Cardiac muscle cell (in vitro differentiated cells and primary cell): ENCODE measurements at regions not wholly inside any gene's neighbourhood (a gene's known extent, or its start where the extent isn't known, plus 50 kb on each side); places are given as distances from the start of the nearest gene placed in this dataset.

Experiments
- DNase-seq, 2 donors: peaks; one replicate each; pipeline versions ENCODE4 v3.0.0 to v3.0.0-alpha.2; 2010 to 2017; ENCODE audit warnings: low read depth in 1 of 2, low spot score in 1 of 2
- H3K27ac ChIP-seq: fragments of 200-600 bp; sonication (generic); 2 replicates; pipeline ENCODE4 v1.5.1; 2016
- H3K27me3 ChIP-seq: fragments of 200-600 bp; sonication (generic); 2 replicates; pipeline ENCODE4 v1.6.0; 2016; ENCODE audit warnings: control low read depth
- H3K36me3 ChIP-seq: fragments of 200-600 bp; sonication (generic); 2 replicates; pipeline ENCODE4 v1.5.1; 2016; ENCODE audit warnings: control low read depth
- H3K4me1 ChIP-seq: fragments of 200-600 bp; sonication (generic); 2 replicates; pipeline ENCODE4 v1.8.1; 2017; ENCODE audit warnings: low read depth, mild to moderate bottlenecking, mixed run types
- H3K4me3 ChIP-seq: fragments of 200-600 bp; sonication (generic); 2 replicates; pipeline ENCODE4 v1.5.1; 2016; ENCODE audit warnings: mild to moderate bottlenecking
- H3K9me3 ChIP-seq: fragments of 200-600 bp; sonication (generic); 2 replicates; pipeline ENCODE4 v1.5.1; 2017; ENCODE audit warnings: low read depth, mild to moderate bottlenecking, control low read depth
- TF ChIP-seq, protein P1 (sequence below): IDR thresholded peaks from 2 replicates; pipeline ENCODE4 v1.5.1; 2012; ENCODE audit warnings: low read depth, mild to moderate bottlenecking, low read length

DNA sequence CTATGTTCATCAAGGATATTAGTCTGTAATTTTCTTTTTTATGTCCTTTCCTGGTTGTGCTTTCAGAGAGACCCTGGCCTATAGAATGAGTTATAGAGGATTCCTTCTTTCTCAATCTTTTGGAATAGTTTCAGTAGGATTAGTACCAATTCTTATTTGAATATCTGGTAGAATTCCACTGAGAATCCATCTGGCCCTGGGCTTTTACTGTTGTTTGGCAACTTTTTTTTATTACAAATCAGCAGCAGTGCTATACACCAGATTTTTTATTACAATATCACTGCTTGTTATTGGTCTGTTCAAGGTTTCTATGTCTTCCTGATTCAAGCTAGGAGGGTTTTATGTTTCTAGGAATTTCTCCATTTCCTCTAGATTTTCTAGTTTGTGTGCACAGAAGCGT is 50.0 kb upstream of the NRSN1 start:
- Histone ChIP-seq H3K4me3 (no peak overlapping the region), H3K9me3 (no peaks in the 10 kb centered on the region), H3K4me1 (no peaks in the 10 kb centered on the region), H3K27me3 (peaks cover 5% of the 10 kb centered on the region), H3K36me3 (no peaks in the 10 kb centered on the region), H3K27ac (no peak overlapping the region)
- no peak for DNase-seq
- TF ChIP-seq, protein P1, sequence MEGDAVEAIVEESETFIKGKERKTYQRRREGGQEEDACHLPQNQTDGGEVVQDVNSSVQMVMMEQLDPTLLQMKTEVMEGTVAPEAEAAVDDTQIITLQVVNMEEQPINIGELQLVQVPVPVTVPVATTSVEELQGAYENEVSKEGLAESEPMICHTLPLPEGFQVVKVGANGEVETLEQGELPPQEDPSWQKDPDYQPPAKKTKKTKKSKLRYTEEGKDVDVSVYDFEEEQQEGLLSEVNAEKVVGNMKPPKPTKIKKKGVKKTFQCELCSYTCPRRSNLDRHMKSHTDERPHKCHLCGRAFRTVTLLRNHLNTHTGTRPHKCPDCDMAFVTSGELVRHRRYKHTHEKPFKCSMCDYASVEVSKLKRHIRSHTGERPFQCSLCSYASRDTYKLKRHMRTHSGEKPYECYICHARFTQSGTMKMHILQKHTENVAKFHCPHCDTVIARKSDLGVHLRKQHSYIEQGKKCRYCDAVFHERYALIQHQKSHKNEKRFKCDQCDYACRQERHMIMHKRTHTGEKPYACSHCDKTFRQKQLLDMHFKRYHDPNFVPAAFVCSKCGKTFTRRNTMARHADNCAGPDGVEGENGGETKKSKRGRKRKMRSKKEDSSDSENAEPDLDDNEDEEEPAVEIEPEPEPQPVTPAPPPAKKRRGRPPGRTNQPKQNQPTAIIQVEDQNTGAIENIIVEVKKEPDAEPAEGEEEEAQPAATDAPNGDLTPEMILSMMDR = no peak
